Esophagus squamous epithelium (tissue), 4 donors: ENCODE measurements at regions not wholly inside any gene's neighbourhood (a gene's known extent, or its start where the extent isn't known, plus 50 kb on each side); places are given as distances from the start of the nearest gene placed in this dataset.

ENCODE experiments used
- CTCF ChIP-seq, 6 experiments: fragments of 450-650 bp in 4 of 6; fragments of 200-600 bp in 2 of 6; sonication (generic) in 2 of 6; IDR thresholded peaks; one replicate each; pipeline ENCODE4 v1.5.1; 2016 to 2019; ENCODE audit warnings: antibody characterized with exemption in 6 of 6, mild to moderate bottlenecking in 4 of 6, moderate library complexity in 4 of 6
- POLR2A ChIP-seq, 4 donors: fragments of 450-650 bp; IDR thresholded peaks; one replicate each; pipeline ENCODE4 v1.6.1; 2017; ENCODE audit warnings: antibody characterized with exemption in 4 of 4, mild to moderate bottlenecking in 4 of 4, moderate library complexity in 3 of 4

GRCh38 chr12:114746297-114747011 is 62.5 kb upstream of the TBX3 start:
- TF ChIP-seq CTCF (IDR thresholded peaks at IDR 0.05) (no peak), POLR2A (IDR thresholded peaks at IDR 0.05) (no peak)
